GM21526 (cell line): ENCODE measurements at regions not wholly inside any gene's neighbourhood (a gene's known extent, or its start where the extent isn't known, plus 50 kb on each side); places are given as distances from the start of the nearest gene placed in this dataset.

Experiments used
- ATAC-seq: cut with Tn5 transposase; IDR thresholded peaks from one replicate; pipeline ENCODE4 v1.9.1; 2021; ENCODE audit warnings: moderate library complexity; ENCODE audit not compliant: unreplicated experiment, low FRiP score

GRCh38 chr2:6639929-6640620 is 225.6 kb downstream of the CMPK2 start:
- ATAC-seq: no peak

GRCh38 chr2:6640621-6641015 is 225.1 kb downstream of the CMPK2 start:
- ATAC-seq: no peak

GRCh38 chr2:6641956-6642355 is 223.8 kb downstream of the CMPK2 start:
- ATAC-seq: no peak

GRCh38 chr2:6644261-6644660 is 221.4 kb downstream of the CMPK2 start:
- ATAC-seq: no peak

GRCh38 chr2:6645004-6645403 is 220.7 kb downstream of the CMPK2 start:
- ATAC-seq: no peak

GRCh38 chr2:6645672-6646071 is 220.0 kb downstream of the CMPK2 start:
- ATAC-seq: no peak

GRCh38 chr2:6647046-6647445 is 218.7 kb downstream of the CMPK2 start:
- no peak for ATAC-seq

- ATAC-seq: no peak
Measured at GRCh38 chr2:6648596-6649247, 217.0 kb downstream of the CMPK2 start.

- ATAC-seq: no peak
Measured at GRCh38 chr2:6650311-6650710, 215.4 kb downstream of the CMPK2 start.

GRCh38 chr2:6652251-6652650 is 213.5 kb downstream of the CMPK2 start:
- ATAC-seq: no peak

GRCh38 chr2:6653281-6653750 is 212.4 kb downstream of the CMPK2 start:
- no peak for ATAC-seq

- ATAC-seq: no peak
Measured at GRCh38 chr2:6654279-6654678, 211.4 kb downstream of the CMPK2 start.

- ATAC-seq: no peak
Measured at GRCh38 chr2:6656633-6657032, 209.1 kb downstream of the CMPK2 start.

- ATAC-seq: no peak
Measured at GRCh38 chr2:6657136-6657535, 208.6 kb downstream of the CMPK2 start.

- no peak for ATAC-seq
Measured at GRCh38 chr2:6657855-6658254, 207.9 kb downstream of the CMPK2 start.

GRCh38 chr2:6664332-6665061 is 201.2 kb downstream of the CMPK2 start:
- ATAC-seq: no peak

- ATAC-seq: no peak
Measured at GRCh38 chr2:6665093-6666045, 200.3 kb downstream of the CMPK2 start.

- ATAC-seq: no peak
Measured at GRCh38 chr2:6667326-6667725, 198.4 kb downstream of the CMPK2 start.

GRCh38 chr2:6671913-6672312 is 193.8 kb downstream of the CMPK2 start:
- ATAC-seq: no peak

- no peak for ATAC-seq
Measured at GRCh38 chr2:6674381-6674780, 191.3 kb downstream of the CMPK2 start.
